C4-2B (cell line): ENCODE measurements at regions not wholly inside any gene's neighbourhood (a gene's known extent, or its start where the extent isn't known, plus 50 kb on each side); places are given as distances from the start of the nearest gene placed in this dataset.

Experiments used
- ZFX ChIP-seq: fragments of 450-650 bp; IDR thresholded peaks from 2 replicates; pipeline ENCODE4 v1.6.1; 2017
- TF ChIP-seq, protein P1 (sequence below): fragments of 450-650 bp; conservative IDR thresholded peaks from 2 replicates; pipeline ENCODE4 v1.5.1; 2017; ENCODE audit warnings: mild to moderate bottlenecking

DNA sequence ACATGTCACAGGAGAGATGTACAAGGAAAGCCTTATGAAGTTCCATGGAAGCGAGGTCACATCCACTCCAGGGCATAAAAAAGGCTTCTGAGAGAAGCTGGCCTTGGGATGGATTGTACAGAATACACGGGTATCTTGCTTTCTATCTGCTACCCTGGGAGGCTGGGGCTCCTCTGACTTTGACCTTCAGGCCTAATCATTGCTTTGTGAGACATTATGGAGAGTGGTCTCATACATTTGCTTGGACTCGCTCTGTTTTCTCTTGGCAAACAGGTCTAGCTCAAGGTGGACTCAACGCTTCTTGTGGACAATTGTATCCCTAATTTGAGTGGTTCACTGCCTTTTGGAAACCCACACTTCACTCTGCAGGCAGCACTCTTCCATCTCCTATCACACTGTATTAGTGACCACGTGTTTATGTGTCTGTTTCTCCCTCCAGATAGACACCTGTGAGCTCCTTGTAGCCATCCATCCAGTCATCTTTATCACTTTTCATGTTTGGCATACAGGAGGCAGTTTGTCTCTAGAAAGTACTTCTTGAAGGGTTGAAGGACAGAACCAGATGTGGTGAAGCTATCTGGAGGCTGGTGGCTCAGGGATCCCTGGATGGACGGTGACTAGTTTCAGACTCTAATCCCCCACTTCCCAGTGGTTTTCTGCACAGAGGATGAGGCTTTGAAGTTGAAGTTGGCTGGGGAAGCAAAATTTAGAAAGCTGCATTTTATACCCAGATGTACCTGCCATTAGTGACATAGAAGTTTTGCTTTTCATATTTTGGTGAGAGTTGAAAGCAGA, 267.8 kb downstream of the CYRIA start:
- TF ChIP-seq, protein P1, sequence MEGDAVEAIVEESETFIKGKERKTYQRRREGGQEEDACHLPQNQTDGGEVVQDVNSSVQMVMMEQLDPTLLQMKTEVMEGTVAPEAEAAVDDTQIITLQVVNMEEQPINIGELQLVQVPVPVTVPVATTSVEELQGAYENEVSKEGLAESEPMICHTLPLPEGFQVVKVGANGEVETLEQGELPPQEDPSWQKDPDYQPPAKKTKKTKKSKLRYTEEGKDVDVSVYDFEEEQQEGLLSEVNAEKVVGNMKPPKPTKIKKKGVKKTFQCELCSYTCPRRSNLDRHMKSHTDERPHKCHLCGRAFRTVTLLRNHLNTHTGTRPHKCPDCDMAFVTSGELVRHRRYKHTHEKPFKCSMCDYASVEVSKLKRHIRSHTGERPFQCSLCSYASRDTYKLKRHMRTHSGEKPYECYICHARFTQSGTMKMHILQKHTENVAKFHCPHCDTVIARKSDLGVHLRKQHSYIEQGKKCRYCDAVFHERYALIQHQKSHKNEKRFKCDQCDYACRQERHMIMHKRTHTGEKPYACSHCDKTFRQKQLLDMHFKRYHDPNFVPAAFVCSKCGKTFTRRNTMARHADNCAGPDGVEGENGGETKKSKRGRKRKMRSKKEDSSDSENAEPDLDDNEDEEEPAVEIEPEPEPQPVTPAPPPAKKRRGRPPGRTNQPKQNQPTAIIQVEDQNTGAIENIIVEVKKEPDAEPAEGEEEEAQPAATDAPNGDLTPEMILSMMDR, result no peak
- no peak for TF ChIP-seq ZFX
